Thyroid gland (tissue), 4 donors: ENCODE measurements at regions not wholly inside any gene's neighbourhood (a gene's known extent, or its start where the extent isn't known, plus 50 kb on each side); places are given as distances from the start of the nearest gene placed in this dataset.

ENCODE experiments used
- DNase-seq, 2 donors: peaks; one replicate each; pipeline ENCODE4 v3.0.0-alpha.2; 2019
- H3K27ac ChIP-seq, 3 donors: fragments of 200-600 bp; sonication (generic); 1 replicate in 2 of 3; 2 replicates in 1 of 3; pipeline ENCODE4 v1.5.1; 2016 to 2019; ENCODE audit warnings: mild to moderate bottlenecking in 1 of 3, moderate library complexity in 1 of 3
- H3K27me3 ChIP-seq: fragments of 200-600 bp; sonication (generic); one replicate; pipeline ENCODE4 v1.5.1; 2019
- H3K36me3 ChIP-seq, 2 donors: fragments of 200-600 bp; sonication (generic); one replicate each; pipeline ENCODE4 v1.5.1; 2016 to 2019
- H3K4me1 ChIP-seq, 2 donors: fragments of 200-600 bp; sonication (generic); one replicate each; pipeline ENCODE4 v1.5.1; 2017 to 2019
- H3K4me3 ChIP-seq, 3 donors: fragments of 200-600 bp; sonication (generic); replicated peaks in 1 of 3; 1 replicate in 2 of 3; 2 replicates in 1 of 3; pipeline ENCODE4 v1.5.1; 2016; ENCODE audit warnings: mild to moderate bottlenecking in 1 of 3
- H3K9me3 ChIP-seq: fragments of 200-600 bp; sonication (generic); one replicate; pipeline ENCODE4 v1.5.1; 2017
- POLR2A ChIP-seq, 2 donors: fragments of 450-650 bp; IDR thresholded peaks; one replicate each; pipeline ENCODE4 v1.6.1; 2017; ENCODE audit warnings: antibody characterized with exemption in 2 of 2, mild to moderate bottlenecking in 2 of 2, moderate library complexity in 1 of 2
- WGBS, 2 donors: methylation state at CpG; one replicate each; pipeline ENCODE4 v1.1.5; 2017; 5-methylcytosine and 5-hydroxymethylcytosine counted together
- intact Hi-C: fragments of 100-400 bp; cut with DNase I; formaldehyde crosslinking; loops from one replicate; pipeline ENCODE4 v1.15.1; 2023
- TF ChIP-seq, protein P1 (sequence below), 6 experiments: fragments of 200-600 bp in 3 of 6; fragments of 450-650 bp in 3 of 6; sonication (generic) in 3 of 6; IDR thresholded peaks; one replicate each; pipeline ENCODE4 v1.5.1; 2016 to 2019; ENCODE audit warnings: antibody characterized with exemption in 6 of 6, mild to moderate bottlenecking in 2 of 6, inconsistent platforms in 1 of 6, moderate library complexity in 1 of 6

DNA sequence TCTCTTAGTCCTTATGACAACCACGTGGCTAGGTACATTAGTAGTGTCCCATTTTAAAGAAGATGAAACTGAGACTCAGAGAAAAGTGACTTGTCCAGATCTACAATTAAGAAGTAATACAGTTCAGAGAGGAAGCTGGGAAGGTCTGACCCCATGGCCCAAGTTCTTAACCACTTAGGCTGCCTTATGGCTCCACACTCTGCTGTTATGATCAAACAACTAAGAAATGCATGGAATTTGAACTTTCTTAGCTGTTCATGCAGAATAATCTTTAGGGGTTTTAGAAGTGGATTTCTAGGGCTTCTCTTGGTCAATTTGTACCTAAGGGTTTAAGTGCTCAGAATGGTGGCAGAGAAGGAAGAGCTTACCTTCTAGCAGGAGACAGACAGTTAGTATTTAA is 128.0 kb upstream of the MSX2 start:
- Histone ChIP-seq H3K4me1 (no peaks in the 10 kb centered on the region), H3K36me3 (no peaks in the 10 kb centered on the region), H3K27me3 (no peaks in the 10 kb centered on the region), H3K4me3 (no peak overlapping the region), H3K9me3 (no peaks in the 10 kb centered on the region), H3K27ac (no peak overlapping the region)
- intact Hi-C loops, result no loop called here
- no peak for DNase-seq
- no peak for TF ChIP-seq POLR2A (IDR thresholded peaks at IDR 0.05)
- TF ChIP-seq, protein P1, sequence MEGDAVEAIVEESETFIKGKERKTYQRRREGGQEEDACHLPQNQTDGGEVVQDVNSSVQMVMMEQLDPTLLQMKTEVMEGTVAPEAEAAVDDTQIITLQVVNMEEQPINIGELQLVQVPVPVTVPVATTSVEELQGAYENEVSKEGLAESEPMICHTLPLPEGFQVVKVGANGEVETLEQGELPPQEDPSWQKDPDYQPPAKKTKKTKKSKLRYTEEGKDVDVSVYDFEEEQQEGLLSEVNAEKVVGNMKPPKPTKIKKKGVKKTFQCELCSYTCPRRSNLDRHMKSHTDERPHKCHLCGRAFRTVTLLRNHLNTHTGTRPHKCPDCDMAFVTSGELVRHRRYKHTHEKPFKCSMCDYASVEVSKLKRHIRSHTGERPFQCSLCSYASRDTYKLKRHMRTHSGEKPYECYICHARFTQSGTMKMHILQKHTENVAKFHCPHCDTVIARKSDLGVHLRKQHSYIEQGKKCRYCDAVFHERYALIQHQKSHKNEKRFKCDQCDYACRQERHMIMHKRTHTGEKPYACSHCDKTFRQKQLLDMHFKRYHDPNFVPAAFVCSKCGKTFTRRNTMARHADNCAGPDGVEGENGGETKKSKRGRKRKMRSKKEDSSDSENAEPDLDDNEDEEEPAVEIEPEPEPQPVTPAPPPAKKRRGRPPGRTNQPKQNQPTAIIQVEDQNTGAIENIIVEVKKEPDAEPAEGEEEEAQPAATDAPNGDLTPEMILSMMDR (IDR thresholded peaks at IDR 0.05), result no peak
- WGBS, 2 donors, result 75 to 78% methylated on average over 1 of the region's 1 CpG

DNA sequence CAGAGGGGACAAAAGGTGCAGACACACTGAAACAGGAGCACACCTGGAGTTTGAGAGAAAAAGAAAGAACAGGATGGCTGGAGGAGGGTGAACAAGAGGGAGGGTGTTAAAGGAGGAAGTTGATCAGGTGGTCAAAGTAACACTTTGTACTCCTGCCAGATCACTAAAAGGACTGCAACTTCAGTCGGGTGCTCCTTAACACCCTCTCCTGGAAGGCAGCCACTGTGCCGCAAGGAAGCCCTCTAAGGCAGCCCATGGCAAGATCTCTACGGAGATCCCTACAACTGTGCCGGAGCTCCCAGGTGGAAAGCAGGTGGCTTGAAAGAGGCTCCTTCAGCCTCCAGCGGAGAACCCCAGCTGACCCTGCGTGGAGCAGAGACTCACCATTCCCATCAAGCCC is 124.4 kb upstream of the MSX2 start:
- Histone ChIP-seq H3K27ac (no peak overlapping the region), H3K4me1 (no peaks in the 10 kb centered on the region), H3K4me3 (no peak overlapping the region), H3K27me3 (no peaks in the 10 kb centered on the region), H3K9me3 (no peaks in the 10 kb centered on the region), H3K36me3 (no peaks in the 10 kb centered on the region)
- 5 to 12% methylated on average over 6 of the region's 6 CpGs for WGBS, 2 donors
- TF ChIP-seq, protein P1 (IDR thresholded peaks at IDR 0.05), result no peak
- TF ChIP-seq POLR2A (IDR thresholded peaks at IDR 0.05), result no peak
- intact Hi-C loops, result no loop called here
- no peak for DNase-seq

DNA sequence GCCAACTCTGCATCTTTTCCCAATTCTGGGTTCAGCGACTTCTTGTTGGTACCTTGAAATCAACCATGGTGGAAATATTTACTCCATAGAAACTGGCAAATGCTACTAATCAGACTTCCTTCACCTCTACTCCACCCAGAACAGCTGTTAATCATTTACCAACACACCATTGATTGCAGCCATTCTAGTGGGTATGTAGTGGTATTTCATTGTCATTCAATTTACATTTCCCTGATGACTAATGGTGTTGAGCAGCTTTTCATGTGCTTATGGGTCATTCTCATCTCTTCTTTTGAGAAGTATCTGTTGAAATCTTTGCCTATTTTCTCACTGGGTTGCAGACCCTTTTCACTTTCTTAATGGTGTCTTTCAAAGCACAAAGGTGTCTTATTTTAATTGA is 122.4 kb upstream of the MSX2 start:
- no peaks in the 10 kb centered on the region for H3K36me3 ChIP-seq
- no peak overlapping the region for H3K4me3 ChIP-seq
- intact Hi-C loops, result no loop called here
- no peak for TF ChIP-seq POLR2A (IDR thresholded peaks at IDR 0.05)
- TF ChIP-seq, protein P1 (IDR thresholded peaks at IDR 0.05), result no peak
- H3K9me3 ChIP-seq, result no peaks in the 10 kb centered on the region
- H3K27me3 ChIP-seq, result no peaks in the 10 kb centered on the region
- no peaks in the 10 kb centered on the region for H3K4me1 ChIP-seq
- WGBS, 2 donors, result 100% methylated on average over 1 of the region's 1 CpG
- no peak for DNase-seq
- H3K27ac ChIP-seq, result no peak overlapping the region

DNA sequence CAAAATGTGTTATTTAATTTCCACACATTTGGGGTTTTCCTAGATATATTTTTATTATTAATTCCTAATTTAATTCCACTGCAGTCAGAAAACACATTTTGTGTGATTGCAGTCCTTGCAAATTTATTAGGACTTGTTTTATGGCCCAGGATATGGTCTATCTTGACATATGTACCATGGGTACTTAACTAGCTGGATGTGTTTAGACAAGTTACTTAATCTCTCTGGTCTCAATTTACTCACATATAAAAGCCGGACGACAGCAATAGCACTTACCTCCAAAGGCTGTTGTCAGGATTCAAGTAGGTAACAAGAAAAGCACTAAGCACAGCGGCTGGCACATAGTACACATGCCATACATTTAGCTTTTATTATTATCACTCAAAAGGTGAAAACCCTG is 118.2 kb upstream of the MSX2 start:
- Histone ChIP-seq H3K4me1 (no peaks in the 10 kb centered on the region), H3K27ac (no peak overlapping the region), H3K36me3 (no peaks in the 10 kb centered on the region), H3K27me3 (no peaks in the 10 kb centered on the region), H3K4me3 (no peak overlapping the region), H3K9me3 (no peaks in the 10 kb centered on the region)
- TF ChIP-seq, protein P1 (IDR thresholded peaks at IDR 0.05), result no peak
- TF ChIP-seq POLR2A (IDR thresholded peaks at IDR 0.05), result no peak
- intact Hi-C loops, result no loop called here
- 48 to 69% methylated on average over 3 of the region's 3 CpGs for WGBS, 2 donors
- DNase-seq, result no peak

DNA sequence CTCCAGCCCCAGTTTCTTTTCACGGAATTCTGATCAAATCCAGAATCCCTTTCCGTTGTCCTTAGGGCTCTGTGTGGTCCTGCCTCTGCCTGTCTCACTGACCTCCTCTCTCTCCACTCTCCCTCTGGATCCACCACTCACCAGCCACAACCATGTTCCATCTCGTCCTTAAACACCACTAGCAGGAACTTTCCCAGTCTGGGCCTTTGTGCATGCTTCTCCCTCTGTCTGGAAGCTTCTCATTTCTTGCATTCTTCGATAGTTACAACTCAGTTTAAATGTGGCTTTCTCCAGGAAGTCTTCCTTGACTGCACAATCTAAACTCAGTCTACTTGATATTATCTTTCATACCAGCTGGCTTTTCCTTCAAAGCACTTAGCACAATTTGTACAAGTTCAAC is 117.7 kb upstream of the MSX2 start:
- Histone ChIP-seq H3K27me3 (no peaks in the 10 kb centered on the region), H3K9me3 (no peaks in the 10 kb centered on the region), H3K4me1 (no peaks in the 10 kb centered on the region), H3K36me3 (no peaks in the 10 kb centered on the region), H3K4me3 (no peak overlapping the region), H3K27ac (no peak overlapping the region)
- DNase-seq, result no peak
- intact Hi-C loops, result no loop called here
- WGBS, 2 donors, result 44 to 48% methylated on average over 4 of the region's 4 CpGs
- TF ChIP-seq POLR2A (IDR thresholded peaks at IDR 0.05), result no peak
- TF ChIP-seq, protein P1 (IDR thresholded peaks at IDR 0.05), result no peak
